Gastrocnemius medialis (tissue), 4 donors: ENCODE measurements at regions not wholly inside any gene's neighbourhood (a gene's known extent, or its start where the extent isn't known, plus 50 kb on each side); places are given as distances from the start of the nearest gene placed in this dataset.

Experiments used
- ATAC-seq, 2 donors: fragments of 150-250 bp; one replicate each; pipeline ENCODE4 v1.9.1; 2016
- DNase-seq, 2 donors: peaks; one replicate each; pipeline ENCODE4 v3.0.0-alpha.2; 2019
- H3K27ac ChIP-seq, 4 donors: fragments of 200-600 bp; sonication (generic); 1 replicate in 1 of 4; 2 replicates in 3 of 4; pipeline ENCODE4 v1.5.1; 2016 to 2018; ENCODE audit warnings: mild to moderate bottlenecking in 2 of 4, moderate library complexity in 1 of 4
- H3K27me3 ChIP-seq, 3 donors: fragments of 200-600 bp; sonication (generic) in 2 of 3; 1 replicate in 1 of 3; 2 replicates in 2 of 3; pipeline versions ENCODE4 v1.5.1 to v1.6.0; 2016 to 2019; ENCODE audit warnings: mild to moderate bottlenecking in 1 of 3, moderate library complexity in 1 of 3
- H3K36me3 ChIP-seq, 2 donors: fragments of 200-600 bp; sonication (generic) in 1 of 2; one replicate each; pipeline ENCODE4 v1.5.1; 2017 to 2018
- H3K4me1 ChIP-seq, 2 donors: fragments of 200-600 bp; sonication (generic) in 1 of 2; one replicate each; pipeline ENCODE4 v1.5.1; 2016 to 2017; ENCODE audit warnings: mild to moderate bottlenecking in 2 of 2
- H3K4me3 ChIP-seq, 4 donors: fragments of 200-600 bp; sonication (generic) in 3 of 4; 1 replicate in 1 of 4; 2 replicates in 3 of 4; pipeline ENCODE4 v1.5.1; 2016 to 2019; ENCODE audit warnings: mild to moderate bottlenecking in 2 of 4
- H3K9me3 ChIP-seq, 3 donors: fragments of 200-600 bp; sonication (generic) in 2 of 3; 1 replicate in 1 of 3; 2 replicates in 2 of 3; pipeline ENCODE4 v1.5.1; 2016 to 2019
- CTCF ChIP-seq, 5 experiments: fragments of 450-650 bp in 3 of 5; fragments of 200-600 bp in 2 of 5; sonication (generic) in 2 of 5; IDR thresholded peaks in 4 of 5; conservative IDR thresholded peaks in 1 of 5; 1 replicate in 4 of 5; 2 replicates in 1 of 5; pipeline ENCODE4 v1.5.1; 2016 to 2019; ENCODE audit warnings: antibody characterized with exemption in 5 of 5, mild to moderate bottlenecking in 3 of 5, moderate library complexity in 3 of 5
- POLR2A ChIP-seq, 2 donors: fragments of 450-650 bp; IDR thresholded peaks; one replicate each; pipeline ENCODE4 v1.6.1; 2017; ENCODE audit warnings: antibody characterized with exemption in 2 of 2, mild to moderate bottlenecking in 2 of 2, moderate library complexity in 2 of 2
- in situ Hi-C, 4 donors: fragments of 200-750 bp; cut with MboI; loops; one replicate each; pipeline versions ENCODE4 v1.15.0 to v1.8.0; 2017; ENCODE audit warnings: low sequenced_read_pairs in 4 of 4
- intact Hi-C: fragments of 100-400 bp; cut with DNase I; formaldehyde crosslinking; loops from one replicate; pipeline ENCODE4 v1.15.1; 2023; ENCODE audit warnings: low total_unique reads

DNA sequence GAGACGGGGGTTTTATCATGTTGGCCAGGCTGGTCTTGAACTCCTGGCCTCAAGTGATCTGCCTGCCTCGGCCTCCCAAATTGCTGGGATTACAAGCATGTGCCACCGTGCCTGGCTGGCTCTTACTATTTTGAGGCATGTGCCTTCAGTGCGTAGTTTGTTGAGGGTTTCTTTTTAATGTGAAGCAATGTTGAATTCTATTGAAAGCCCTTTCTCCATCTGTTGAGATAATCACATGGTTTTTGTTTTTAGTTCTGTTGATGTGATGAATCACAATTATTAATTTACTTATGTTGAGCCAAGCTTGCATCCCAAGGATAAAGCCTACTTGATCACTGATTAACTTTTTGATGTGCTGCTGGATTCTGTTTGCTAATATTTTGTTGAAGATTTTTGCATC, 290.9 kb downstream of the KCNRG start:
- ATAC-seq: no peak
- in situ Hi-C loops: no loop called here
- H3K27me3 ChIP-seq: no peaks in the 10 kb centered on the region

DNA sequence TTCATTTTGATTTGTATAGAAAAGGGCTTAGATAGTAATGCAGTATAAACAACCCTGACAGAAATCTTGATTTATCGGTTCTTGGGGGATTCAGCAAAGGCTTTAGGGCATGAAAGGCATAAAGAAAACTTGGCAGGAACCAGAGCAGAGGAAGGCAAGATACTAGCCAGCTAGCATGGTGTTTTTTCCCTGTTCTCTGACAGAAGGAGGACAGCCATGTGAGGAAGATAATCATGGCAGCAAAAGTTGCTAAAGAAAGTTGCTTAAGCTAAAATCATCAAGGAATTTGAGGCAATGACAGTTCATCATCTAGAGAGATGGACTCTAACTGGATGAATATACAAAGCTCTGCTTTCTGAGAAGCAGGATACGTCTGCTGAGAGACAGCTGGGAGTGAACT, 294.1 kb downstream of the KCNRG start:
- ATAC-seq: no peak
- H3K27ac ChIP-seq: no peak overlapping the region
- intact Hi-C loops: no loop called here

More for the DNA sequence above, 290.9 kb downstream of the KCNRG start:
- Histone ChIP-seq H3K9me3 (no peaks in the 10 kb centered on the region), H3K36me3 (no peaks in the 10 kb centered on the region), H3K27ac (no peak overlapping the region), H3K4me1 (no peaks in the 10 kb centered on the region), H3K4me3 (no peak overlapping the region)
- TF ChIP-seq POLR2A (IDR thresholded peaks at IDR 0.05) (no peak), CTCF (IDR thresholded peaks at IDR 0.05 in 4 of 5, conservative IDR thresholded peaks at IDR 0.05 in 1 of 5) (no peak)
- no peak for DNase-seq
- intact Hi-C loops: no loop called here

DNA sequence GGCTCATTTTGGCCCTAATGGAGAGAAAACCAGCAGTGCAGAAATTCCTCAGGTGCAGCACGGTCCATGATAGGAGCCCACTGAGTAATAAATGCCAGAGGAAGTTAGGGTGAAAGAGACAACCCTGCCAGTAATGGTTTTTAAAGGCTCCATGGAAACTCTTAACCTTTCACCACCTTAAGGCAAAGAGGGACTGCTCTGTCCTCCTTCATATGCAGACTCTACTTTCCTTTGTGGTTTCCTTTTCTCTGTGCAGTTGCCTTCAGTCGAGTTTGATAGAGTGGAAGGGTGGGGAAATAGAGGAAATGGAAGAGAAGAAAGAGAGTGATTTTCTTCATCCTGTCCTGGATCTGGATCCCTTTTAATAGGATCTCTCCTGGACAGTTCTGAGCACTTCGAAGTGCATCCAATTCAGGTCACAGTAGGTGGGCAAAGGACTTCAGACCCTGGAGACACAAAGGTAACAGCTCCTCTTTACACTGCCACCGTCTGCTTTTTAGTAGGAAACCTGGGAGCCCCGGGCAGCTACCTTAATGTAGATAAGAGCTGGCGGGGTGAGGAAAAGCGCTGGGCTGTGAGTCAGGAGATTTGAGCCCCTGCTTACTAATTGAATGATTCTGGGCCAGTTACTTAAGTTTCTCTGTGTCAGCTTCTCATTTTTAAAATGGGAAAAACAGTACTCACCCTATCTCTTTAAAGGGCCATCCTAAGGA, 294.8 kb downstream of the KCNRG start:
- TF ChIP-seq POLR2A (IDR thresholded peaks at IDR 0.05): no peak
- no peak for TF ChIP-seq CTCF (IDR thresholded peaks at IDR 0.05 in 4 of 5, conservative IDR thresholded peaks at IDR 0.05 in 1 of 5)
- ATAC-seq (no peak), DNase-seq (no peak)
- no peaks in the 10 kb centered on the region for H3K9me3 ChIP-seq
- no peaks in the 10 kb centered on the region for H3K4me1 ChIP-seq
- H3K27me3 ChIP-seq: no peaks in the 10 kb centered on the region
- H3K36me3 ChIP-seq: no peaks in the 10 kb centered on the region
- H3K4me3 ChIP-seq: no peak overlapping the region
- intact Hi-C loops (no loop called here), in situ Hi-C loops (no loop called here)
- no peak overlapping the region for H3K27ac ChIP-seq

More for the DNA sequence above, 294.1 kb downstream of the KCNRG start:
- no peaks in the 10 kb centered on the region for H3K36me3 ChIP-seq
- in situ Hi-C loops: no loop called here
- TF ChIP-seq POLR2A (IDR thresholded peaks at IDR 0.05) (no peak), CTCF (IDR thresholded peaks at IDR 0.05 in 4 of 5, conservative IDR thresholded peaks at IDR 0.05 in 1 of 5) (no peak)
- no peak overlapping the region for H3K4me3 ChIP-seq
- no peaks in the 10 kb centered on the region for H3K9me3 ChIP-seq
- H3K4me1 ChIP-seq: no peaks in the 10 kb centered on the region
- no peaks in the 10 kb centered on the region for H3K27me3 ChIP-seq
- DNase-seq: no peak

DNA sequence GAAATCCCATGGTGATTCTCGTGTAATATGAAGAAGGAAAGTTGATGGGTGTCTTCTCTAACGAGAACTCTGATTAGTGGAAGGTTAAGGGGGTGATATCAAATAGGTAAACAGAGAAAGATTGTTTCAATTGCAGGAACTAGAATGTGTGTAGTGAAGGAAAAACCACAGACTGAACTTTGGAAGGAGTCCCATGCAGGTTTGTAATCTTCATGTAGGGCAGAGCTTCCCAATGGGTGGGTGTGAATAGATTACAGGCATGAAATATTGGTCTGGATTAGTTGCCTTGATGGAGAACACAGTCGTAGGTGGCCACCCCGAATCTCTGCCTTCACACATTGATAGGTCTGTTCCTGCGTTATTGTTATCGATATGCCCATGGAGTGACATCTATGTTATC, 295.5 kb downstream of the KCNRG start:
- TF ChIP-seq POLR2A (IDR thresholded peaks at IDR 0.05) (no peak), CTCF (IDR thresholded peaks at IDR 0.05 in 4 of 5, conservative IDR thresholded peaks at IDR 0.05 in 1 of 5) (no peak)
- ATAC-seq: no peak

DNA sequence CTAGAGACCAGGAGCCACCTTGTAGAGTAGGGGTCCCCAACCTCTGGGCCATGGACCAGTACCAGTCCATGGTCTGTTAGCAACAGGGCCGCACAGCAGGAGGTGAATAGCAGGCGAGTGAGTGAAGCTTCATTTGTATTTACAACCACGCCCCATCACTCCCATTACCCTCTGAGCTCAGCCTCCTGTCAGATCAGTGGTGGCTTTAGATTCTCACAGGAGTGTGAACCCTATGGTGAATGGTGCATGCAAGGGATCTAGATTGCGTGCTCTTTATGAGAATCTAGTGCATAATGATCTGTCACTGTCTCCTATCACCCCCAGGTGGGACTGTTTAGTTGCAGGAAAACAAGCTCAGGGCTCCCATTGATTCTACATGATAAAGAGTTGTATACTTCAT, 303.6 kb downstream of the KCNRG start:
- H3K27me3 ChIP-seq: no peaks in the 10 kb centered on the region
- H3K4me1 ChIP-seq: no peaks in the 10 kb centered on the region
- H3K9me3 ChIP-seq: no peaks in the 10 kb centered on the region
- DNase-seq (no peak), ATAC-seq (no peak)
- no peak for TF ChIP-seq CTCF (IDR thresholded peaks at IDR 0.05 in 4 of 5, conservative IDR thresholded peaks at IDR 0.05 in 1 of 5)
- no peak for TF ChIP-seq POLR2A (IDR thresholded peaks at IDR 0.05)
- in situ Hi-C loops (no loop called here), intact Hi-C loops (no loop called here)
- no peak overlapping the region for H3K4me3 ChIP-seq
- no peak overlapping the region for H3K27ac ChIP-seq
- H3K36me3 ChIP-seq: no peaks in the 10 kb centered on the region

More for the DNA sequence above, 295.5 kb downstream of the KCNRG start:
- intact Hi-C loops (no loop called here), in situ Hi-C loops (no loop called here)
- Histone ChIP-seq H3K9me3 (no peaks in the 10 kb centered on the region), H3K27me3 (no peaks in the 10 kb centered on the region), H3K4me1 (no peaks in the 10 kb centered on the region), H3K27ac (no peak overlapping the region), H3K4me3 (no peak overlapping the region), H3K36me3 (no peaks in the 10 kb centered on the region)
- no peak for DNase-seq
